Brain microvascular endothelial cell (primary cell): ENCODE measurements at regions not wholly inside any gene's neighbourhood (a gene's known extent, or its start where the extent isn't known, plus 50 kb on each side); places are given as distances from the start of the nearest gene placed in this dataset.

Source experiments
- DNase-seq: peaks from one replicate; pipeline ENCODE4 v3.0.0-alpha.2; 2020
- H3K27ac ChIP-seq: fragments of 250-450 bp; sonication (Bioruptor Pico); 2 replicates; pipeline ENCODE4 v1.5.1; 2020; ENCODE audit warnings: mild to moderate bottlenecking, moderate library complexity
- H3K27me3 ChIP-seq: fragments of 250-450 bp; sonication (Bioruptor Pico); replicated peaks from 2 replicates; pipeline ENCODE4 v1.5.1; 2020; ENCODE audit warnings: mild to moderate bottlenecking
- H3K36me3 ChIP-seq: fragments of 250-450 bp; sonication (Bioruptor Pico); replicated peaks from 2 replicates; pipeline ENCODE4 v1.5.1; 2020; ENCODE audit warnings: mild to moderate bottlenecking
- H3K4me3 ChIP-seq: 2 replicates; pipeline ENCODE4 v1.5.1; 2011; ENCODE audit warnings: low read depth, mild to moderate bottlenecking, control low read depth, low read length, moderate library complexity
- CTCF ChIP-seq: IDR thresholded peaks from 2 replicates; pipeline ENCODE4 v1.5.1; 2011; ENCODE audit warnings: low read depth, mild to moderate bottlenecking, moderate library complexity, low read length, control low read depth, inconsistent platforms; ENCODE audit errors: missing control alignments
- in situ Hi-C: cut with HindIII; loops from 2 replicates; pipeline ENCODE4 v1.10.0; 2017; ENCODE audit warnings: low sequenced_read_pairs, low pct_ligation_motif_present

- Histone ChIP-seq H3K4me3 (no peak overlapping the region), H3K36me3 (no peaks in the 10 kb centered on the region), H3K27me3 (no peaks in the 10 kb centered on the region), H3K27ac (no peak overlapping the region)
- no peak for DNase-seq
- TF ChIP-seq CTCF, result no peak
- in situ Hi-C loops, result no loop called here
Observed at GRCh38 chr2:21821672-21822227, 698.0 kb downstream of the TDRD15 start.

GRCh38 chr2:21822505-21822904 is 698.7 kb downstream of the TDRD15 start:
- no peaks in the 10 kb centered on the region for H3K27me3 ChIP-seq
- no peak for DNase-seq
- in situ Hi-C loops, result no loop called here
- no peak for TF ChIP-seq CTCF
- no peak overlapping the region for H3K27ac ChIP-seq
- H3K36me3 ChIP-seq, result no peaks in the 10 kb centered on the region
- H3K4me3 ChIP-seq, result no peak overlapping the region

- H3K36me3 ChIP-seq, result no peaks in the 10 kb centered on the region
- no peaks in the 10 kb centered on the region for H3K27me3 ChIP-seq
- TF ChIP-seq CTCF, result no peak
- H3K27ac ChIP-seq, result no peak overlapping the region
- in situ Hi-C loops, result no loop called here
- no peak for DNase-seq
- H3K4me3 ChIP-seq, result no peak overlapping the region
Observed at GRCh38 chr2:21833767-21834166, 710.0 kb downstream of the TDRD15 start.

GRCh38 chr2:21836261-21836660 is 712.5 kb downstream of the TDRD15 start:
- no peak for TF ChIP-seq CTCF
- Histone ChIP-seq H3K4me3 (no peak overlapping the region), H3K27ac (no peak overlapping the region), H3K36me3 (no peaks in the 10 kb centered on the region), H3K27me3 (no peaks in the 10 kb centered on the region)
- no peak for DNase-seq
- in situ Hi-C loops, result no loop called here

GRCh38 chr2:21836719-21837118 is 713.0 kb downstream of the TDRD15 start:
- no peak overlapping the region for H3K4me3 ChIP-seq
- no peak for TF ChIP-seq CTCF
- H3K36me3 ChIP-seq, result no peaks in the 10 kb centered on the region
- in situ Hi-C loops, result no loop called here
- H3K27ac ChIP-seq, result peak overlapping the region; percentile 56
- H3K27me3 ChIP-seq, result no peaks in the 10 kb centered on the region
- peak; percentile 7 for DNase-seq
